Hepatocyte (in vitro differentiated cells): ENCODE measurements at regions not wholly inside any gene's neighbourhood (a gene's known extent, or its start where the extent isn't known, plus 50 kb on each side); places are given as distances from the start of the nearest gene placed in this dataset.

ENCODE experiments used
- DNase-seq: peaks from one replicate; pipeline ENCODE4 v3.0.0-alpha.2; 2016; ENCODE audit warnings: low spot score
- H2AFZ ChIP-seq: fragments of 200-600 bp; sonication (generic); 2 replicates; pipeline ENCODE4 v1.6.0; 2016; ENCODE audit warnings: antibody characterized with exemption, mild to moderate bottlenecking
- H3K27ac ChIP-seq: fragments of 200-600 bp; sonication (generic); 2 replicates; pipeline ENCODE4 v1.5.1; 2016; ENCODE audit warnings: mild to moderate bottlenecking
- H3K27me3 ChIP-seq: fragments of 200-600 bp; sonication (generic); 2 replicates; pipeline ENCODE4 v1.6.1; 2016
- H3K36me3 ChIP-seq: fragments of 200-600 bp; sonication (generic); replicated peaks from 2 replicates; pipeline ENCODE4 v1.5.1; 2016; ENCODE audit warnings: low read depth; ENCODE audit not compliant: insufficient read depth
- H3K4me1 ChIP-seq: fragments of 200-600 bp; sonication (generic); 2 replicates; pipeline ENCODE4 v1.5.1; 2016; ENCODE audit warnings: mild to moderate bottlenecking, moderate library complexity; ENCODE audit not compliant: insufficient read depth
- H3K4me2 ChIP-seq: fragments of 200-600 bp; sonication (generic); 2 replicates; pipeline ENCODE4 v1.6.0; 2016
- H3K4me3 ChIP-seq: fragments of 200-600 bp; sonication (generic); 2 replicates; pipeline ENCODE4 v1.5.1; 2016; ENCODE audit warnings: mild to moderate bottlenecking
- H3K79me2 ChIP-seq: fragments of 200-600 bp; sonication (generic); 2 replicates; pipeline ENCODE4 v1.6.0; 2017; ENCODE audit warnings: mild to moderate bottlenecking
- H3K9me2 ChIP-seq: fragments of 200-600 bp; sonication (generic); replicated peaks from 2 replicates; pipeline ENCODE4 v1.6.0; 2017; ENCODE audit warnings: mild to moderate bottlenecking; ENCODE audit not compliant: insufficient read depth
- H3K9me3 ChIP-seq: fragments of 200-600 bp; sonication (generic); 2 replicates; pipeline ENCODE4 v1.5.1; 2016; ENCODE audit warnings: low read depth, mild to moderate bottlenecking
- H4K20me1 ChIP-seq: fragments of 200-600 bp; sonication (generic); 2 replicates; pipeline ENCODE4 v1.6.0; 2016; ENCODE audit warnings: mild to moderate bottlenecking; ENCODE audit not compliant: insufficient read depth, poor library complexity, severe bottlenecking
- EZH2 ChIP-seq: fragments of 200-600 bp; sonication (generic); IDR thresholded peaks from 2 replicates; pipeline ENCODE4 v1.6.1; 2016; ENCODE audit warnings: antibody characterized with exemption, mild to moderate bottlenecking, borderline replicate concordance
- EZH2phosphoT487 ChIP-seq: fragments of 200-600 bp; sonication (generic); IDR thresholded peaks from one replicate; pipeline ENCODE4 v1.6.1; 2018; ENCODE audit warnings: antibody characterized with exemption, mild to moderate bottlenecking, low read depth, moderate library complexity; ENCODE audit not compliant: unreplicated experiment, severe bottlenecking
- WGBS: methylation state at CpG from one replicate; pipeline ENCODE4 v1.1.6; 2016; ENCODE audit warnings: low lambda C conversion rate; ENCODE audit errors: missing lambda C conversion rate; 5-methylcytosine and 5-hydroxymethylcytosine counted together
- TF ChIP-seq, protein P1 (sequence below): fragments of 200-600 bp; sonication (generic); IDR thresholded peaks from 2 replicates; pipeline ENCODE4 v1.5.1; 2016; ENCODE audit warnings: antibody characterized with exemption, mild to moderate bottlenecking; ENCODE audit not compliant: poor library complexity

DNA sequence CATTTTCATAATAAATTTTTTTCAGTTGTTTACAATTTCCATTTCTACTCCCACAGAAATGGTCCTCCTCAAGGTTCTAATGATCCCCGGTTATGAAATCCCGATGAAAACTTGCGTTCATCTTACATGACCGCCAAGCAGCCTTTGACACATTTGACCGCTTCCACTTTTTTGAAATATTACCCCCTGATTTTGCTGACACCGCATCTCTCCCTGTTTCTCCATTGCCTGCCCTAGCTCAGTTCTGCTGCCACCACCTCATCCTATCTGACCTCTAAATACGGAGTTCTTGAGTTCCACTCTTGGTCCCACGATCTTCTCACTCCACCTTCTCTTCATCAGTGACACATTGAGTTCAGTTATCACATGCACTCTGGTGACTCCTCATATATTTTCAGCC lies 74.1 kb downstream of the SLC35B3 start:
- Histone ChIP-seq H3K4me2 (no peak overlapping the region), H3K79me2 (no peaks in the 10 kb centered on the region), H3K36me3 (no peaks in the 10 kb centered on the region), H3K9me2 (no peaks in the 10 kb centered on the region), H3K27me3 (no peaks in the 10 kb centered on the region), H3K4me3 (no peak overlapping the region), H4K20me1 (no peaks in the 10 kb centered on the region), H3K27ac (no peak overlapping the region), H2AFZ (no peak overlapping the region), H3K9me3 (no peaks in the 10 kb centered on the region), H3K4me1 (no peaks in the 10 kb centered on the region)
- TF ChIP-seq, protein P1, sequence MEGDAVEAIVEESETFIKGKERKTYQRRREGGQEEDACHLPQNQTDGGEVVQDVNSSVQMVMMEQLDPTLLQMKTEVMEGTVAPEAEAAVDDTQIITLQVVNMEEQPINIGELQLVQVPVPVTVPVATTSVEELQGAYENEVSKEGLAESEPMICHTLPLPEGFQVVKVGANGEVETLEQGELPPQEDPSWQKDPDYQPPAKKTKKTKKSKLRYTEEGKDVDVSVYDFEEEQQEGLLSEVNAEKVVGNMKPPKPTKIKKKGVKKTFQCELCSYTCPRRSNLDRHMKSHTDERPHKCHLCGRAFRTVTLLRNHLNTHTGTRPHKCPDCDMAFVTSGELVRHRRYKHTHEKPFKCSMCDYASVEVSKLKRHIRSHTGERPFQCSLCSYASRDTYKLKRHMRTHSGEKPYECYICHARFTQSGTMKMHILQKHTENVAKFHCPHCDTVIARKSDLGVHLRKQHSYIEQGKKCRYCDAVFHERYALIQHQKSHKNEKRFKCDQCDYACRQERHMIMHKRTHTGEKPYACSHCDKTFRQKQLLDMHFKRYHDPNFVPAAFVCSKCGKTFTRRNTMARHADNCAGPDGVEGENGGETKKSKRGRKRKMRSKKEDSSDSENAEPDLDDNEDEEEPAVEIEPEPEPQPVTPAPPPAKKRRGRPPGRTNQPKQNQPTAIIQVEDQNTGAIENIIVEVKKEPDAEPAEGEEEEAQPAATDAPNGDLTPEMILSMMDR, result no peak
- TF ChIP-seq EZH2phosphoT487, result no peak
- TF ChIP-seq EZH2, result no peak
- no peak for DNase-seq
- 97% methylated on average over 8 of the region's 8 CpGs for WGBS

- Histone ChIP-seq H2AFZ (no peak overlapping the region), H3K4me2 (no peak overlapping the region), H3K27ac (no peak overlapping the region), H4K20me1 (no peaks in the 10 kb centered on the region), H3K36me3 (no peaks in the 10 kb centered on the region), H3K9me2 (no peaks in the 10 kb centered on the region), H3K79me2 (no peaks in the 10 kb centered on the region), H3K4me1 (no peaks in the 10 kb centered on the region), H3K4me3 (no peak overlapping the region), H3K27me3 (no peaks in the 10 kb centered on the region), H3K9me3 (no peaks in the 10 kb centered on the region)
- no peak for DNase-seq
- 77% methylated on average over 4 of the region's 4 CpGs for WGBS
- TF ChIP-seq EZH2phosphoT487 (no peak), EZH2 (no peak)
- TF ChIP-seq, protein P1, result no peak
Measured at GRCh38 chr6:8352966-8353340, 82.4 kb downstream of the SLC35B3 start.

GRCh38 chr6:8352335-8352965 lies 82.9 kb downstream of the SLC35B3 start:
- Histone ChIP-seq H3K4me3 (no peak overlapping the region), H3K9me2 (no peaks in the 10 kb centered on the region), H3K27ac (no peak overlapping the region), H3K79me2 (no peaks in the 10 kb centered on the region), H3K36me3 (no peaks in the 10 kb centered on the region), H3K27me3 (no peaks in the 10 kb centered on the region), H4K20me1 (no peaks in the 10 kb centered on the region), H2AFZ (no peak overlapping the region), H3K4me2 (no peak overlapping the region), H3K4me1 (no peaks in the 10 kb centered on the region), H3K9me3 (no peaks in the 10 kb centered on the region)
- TF ChIP-seq EZH2 (no peak), EZH2phosphoT487 (no peak)
- TF ChIP-seq, protein P1, result no peak
- 86% methylated on average over 1 of the region's 1 CpG for WGBS
- no peak for DNase-seq
